ENCODE measurements at regions not wholly inside any gene's neighbourhood (a gene's known extent, or its start where the extent isn't known, plus 50 kb on each side); places are given as distances from the start of the nearest gene placed in this dataset.

- WGBS, 3 donors, result 27 to 41% (median 35%) methylated on average over 2 of the region's 2 CpGs
- Histone ChIP-seq H3K9me3 (no peaks in the 10 kb centered on the region), H3K27ac (no peak overlapping the region), H3K4me3 (no peak overlapping the region), H3K27me3 (ENCODE audit: insufficient read depth in 3 of 3, low read length in 2 of 3) (no peaks in the 10 kb centered on the region), H3K36me3 (ENCODE audit: insufficient read depth in 1 of 2, low read depth in 1 of 2) (no peaks in the 10 kb centered on the region), H3K4me1 (no peaks in the 10 kb centered on the region)
- TF ChIP-seq CTCF (IDR thresholded peaks at IDR 0.05), result no peak
- ATAC-seq, result no peak
- intact Hi-C loops (cut with DNase I), result no loop called here
- DNase-seq, result no peak
Observed at GRCh38 chr1:213852107-213852506, 135.7 kb upstream of the PROX1 start.

DNA sequence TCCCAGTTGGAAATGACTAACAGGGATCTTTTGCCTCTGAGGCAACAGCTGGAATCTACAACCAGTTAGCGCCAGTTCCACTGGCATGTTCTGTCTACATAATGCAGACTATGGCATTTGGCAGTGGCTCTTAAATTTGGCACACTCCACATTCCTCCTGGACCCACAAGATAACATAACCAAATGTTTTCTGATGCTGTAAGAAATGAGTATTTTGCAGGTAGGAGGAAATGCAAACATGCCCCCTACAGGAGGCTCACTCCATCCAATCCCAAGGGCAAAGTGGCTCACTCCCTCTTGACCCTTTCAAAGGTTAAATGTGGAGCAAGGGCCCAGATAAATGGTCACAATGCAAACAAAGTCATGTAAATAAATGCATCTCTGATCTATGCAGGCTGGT lies 129.2 kb upstream of the PROX1 start:
- no peak overlapping the region for H3K4me3 ChIP-seq
- no peaks in the 10 kb centered on the region for H3K36me3 ChIP-seq (ENCODE audit: insufficient read depth in 1 of 2, low read depth in 1 of 2)
- 50 to 70% (median 69%) methylated on average over 1 of the region's 1 CpG for WGBS, 3 donors
- no peaks in the 10 kb centered on the region for H3K4me1 ChIP-seq
- DNase-seq (no peak), ATAC-seq (no peak)
- TF ChIP-seq CTCF (IDR thresholded peaks at IDR 0.05), result no peak
- no peaks in the 10 kb centered on the region for H3K27me3 ChIP-seq (ENCODE audit: insufficient read depth in 3 of 3, low read length in 2 of 3)
- H3K27ac ChIP-seq, result no peak overlapping the region
- no peaks in the 10 kb centered on the region for H3K9me3 ChIP-seq
- intact Hi-C loops (cut with DNase I), result no loop called here

- H3K27ac ChIP-seq, result no peak overlapping the region
- WGBS, 3 donors, result 87 to 93% (median 88%) methylated on average over 12 of the region's 12 CpGs
- ATAC-seq (no peak), DNase-seq (no peak)
- no peaks in the 10 kb centered on the region for H3K36me3 ChIP-seq (ENCODE audit: insufficient read depth in 1 of 2, low read depth in 1 of 2)
- H3K4me1 ChIP-seq, result no peaks in the 10 kb centered on the region
- no peak for TF ChIP-seq CTCF (IDR thresholded peaks at IDR 0.05)
- no peaks in the 10 kb centered on the region for H3K27me3 ChIP-seq (ENCODE audit: insufficient read depth in 3 of 3, low read length in 2 of 3)
- intact Hi-C loops (cut with DNase I), result no loop called here
- no peak overlapping the region for H3K4me3 ChIP-seq
- no peaks in the 10 kb centered on the region for H3K9me3 ChIP-seq
Observed at GRCh38 chr1:213861841-213862240, 125.9 kb upstream of the PROX1 start.

DNA sequence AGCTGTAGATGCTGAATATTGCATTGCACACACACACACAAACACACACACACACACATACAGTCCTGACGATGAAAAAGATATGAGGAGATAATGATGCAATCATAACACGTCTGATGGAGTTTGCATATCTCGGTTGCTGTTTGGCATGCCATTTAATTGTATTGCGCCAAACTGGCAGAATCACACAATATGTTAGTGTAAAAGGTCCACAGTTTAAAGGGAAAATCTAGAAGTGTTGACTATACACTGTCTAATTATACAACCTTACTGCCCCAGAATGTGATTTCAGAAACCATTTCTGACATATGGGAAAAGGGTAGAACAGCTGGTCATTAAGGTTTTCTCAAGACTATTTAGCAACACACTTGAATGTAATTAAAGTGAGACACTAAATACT lies 123.7 kb upstream of the PROX1 start:
- no peak overlapping the region for H3K4me3 ChIP-seq
- H3K27me3 ChIP-seq (ENCODE audit: insufficient read depth in 3 of 3, low read length in 2 of 3), result no peaks in the 10 kb centered on the region
- H3K9me3 ChIP-seq, result no peaks in the 10 kb centered on the region
- no peak for ATAC-seq
- intact Hi-C loops (cut with DNase I), result no loop called here
- no peaks in the 10 kb centered on the region for H3K4me1 ChIP-seq
- no peaks in the 10 kb centered on the region for H3K36me3 ChIP-seq (ENCODE audit: insufficient read depth in 1 of 2, low read depth in 1 of 2)
- WGBS, 3 donors, result 69 to 74% (median 73%) methylated on average over 4 of the region's 4 CpGs
- no peak for DNase-seq
- no peak overlapping the region for H3K27ac ChIP-seq
- no peak for TF ChIP-seq CTCF (IDR thresholded peaks at IDR 0.05)

DNA sequence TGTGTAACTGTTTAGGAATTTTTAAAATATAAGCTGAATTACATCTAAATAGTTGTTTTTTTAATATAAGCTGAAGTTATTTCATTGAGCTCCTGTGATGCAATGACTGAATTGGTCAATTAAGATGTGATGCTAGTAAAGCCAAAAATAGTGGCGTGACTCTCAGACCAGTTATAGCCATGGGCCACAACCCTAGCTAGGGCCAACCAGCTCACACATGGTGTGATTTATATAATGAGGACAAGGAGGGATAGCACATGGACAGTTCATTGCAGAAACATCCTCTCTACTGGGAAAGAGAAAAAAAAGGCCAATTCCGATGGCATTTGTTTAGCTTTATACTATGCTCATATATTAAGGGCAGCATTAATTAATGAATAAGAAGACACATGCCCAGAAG lies 119.3 kb upstream of the PROX1 start:
- no peaks in the 10 kb centered on the region for H3K27me3 ChIP-seq (ENCODE audit: insufficient read depth in 3 of 3, low read length in 2 of 3)
- intact Hi-C loops (cut with DNase I), result loop anchor here in 1 of 2 donors (5.0 kb wide), 1 partner anchor 261 kb away; no protein-coding TSS in a partner anchor
- no peaks in the 10 kb centered on the region for H3K9me3 ChIP-seq
- H3K36me3 ChIP-seq (ENCODE audit: insufficient read depth in 1 of 2, low read depth in 1 of 2), result no peaks in the 10 kb centered on the region
- TF ChIP-seq CTCF (IDR thresholded peaks at IDR 0.05), result no peak
- no peak overlapping the region for H3K4me3 ChIP-seq
- no peaks in the 10 kb centered on the region for H3K4me1 ChIP-seq
- no peak overlapping the region for H3K27ac ChIP-seq
- DNase-seq (no peak), ATAC-seq (peak; percentile 47 to 81 (median 69))
- 83 to 87% (median 84%) methylated on average over 2 of the region's 2 CpGs for WGBS, 3 donors

All from psoas muscle (tissue), 7 donors.